ENCODE measurements at regions not wholly inside any gene's neighbourhood (a gene's known extent, or its start where the extent isn't known, plus 50 kb on each side); places are given as distances from the start of the nearest gene placed in this dataset.

GRCh38 chr10:27605318-27605717 lies 101.2 kb downstream of the RAB18 start:
- TF ChIP-seq CTCF (IDR thresholded peaks at IDR 0.05 in 8 of 11, conservative IDR thresholded peaks at IDR 0.05 in 3 of 11) (no peak), POLR2AphosphoS5 (IDR thresholded peaks at IDR 0.05) (no peak), POLR2A (IDR thresholded peaks at IDR 0.05) (no peak)

Measured in spleen (tissue), 7 donors.